Lower leg skin (tissue), 3 donors: ENCODE measurements at regions not wholly inside any gene's neighbourhood (a gene's known extent, or its start where the extent isn't known, plus 50 kb on each side); places are given as distances from the start of the nearest gene placed in this dataset.

Experiments
- POLR2A ChIP-seq, 2 donors: fragments of 450-650 bp; IDR thresholded peaks; one replicate each; pipeline ENCODE4 v1.6.1; 2016 to 2017; ENCODE audit warnings: antibody characterized with exemption in 2 of 2, mild to moderate bottlenecking in 1 of 2, moderate library complexity in 1 of 2
- TF ChIP-seq, protein P1 (sequence below), 3 donors: fragments of 450-650 bp; IDR thresholded peaks; one replicate each; pipeline ENCODE4 v1.5.1; 2016; ENCODE audit warnings: antibody characterized with exemption in 3 of 3, mild to moderate bottlenecking in 3 of 3, moderate library complexity in 2 of 3

GRCh38 chr7:119886007-119886406 is 387.0 kb upstream of the KCND2 start:
- TF ChIP-seq, protein P1, sequence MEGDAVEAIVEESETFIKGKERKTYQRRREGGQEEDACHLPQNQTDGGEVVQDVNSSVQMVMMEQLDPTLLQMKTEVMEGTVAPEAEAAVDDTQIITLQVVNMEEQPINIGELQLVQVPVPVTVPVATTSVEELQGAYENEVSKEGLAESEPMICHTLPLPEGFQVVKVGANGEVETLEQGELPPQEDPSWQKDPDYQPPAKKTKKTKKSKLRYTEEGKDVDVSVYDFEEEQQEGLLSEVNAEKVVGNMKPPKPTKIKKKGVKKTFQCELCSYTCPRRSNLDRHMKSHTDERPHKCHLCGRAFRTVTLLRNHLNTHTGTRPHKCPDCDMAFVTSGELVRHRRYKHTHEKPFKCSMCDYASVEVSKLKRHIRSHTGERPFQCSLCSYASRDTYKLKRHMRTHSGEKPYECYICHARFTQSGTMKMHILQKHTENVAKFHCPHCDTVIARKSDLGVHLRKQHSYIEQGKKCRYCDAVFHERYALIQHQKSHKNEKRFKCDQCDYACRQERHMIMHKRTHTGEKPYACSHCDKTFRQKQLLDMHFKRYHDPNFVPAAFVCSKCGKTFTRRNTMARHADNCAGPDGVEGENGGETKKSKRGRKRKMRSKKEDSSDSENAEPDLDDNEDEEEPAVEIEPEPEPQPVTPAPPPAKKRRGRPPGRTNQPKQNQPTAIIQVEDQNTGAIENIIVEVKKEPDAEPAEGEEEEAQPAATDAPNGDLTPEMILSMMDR (IDR thresholded peaks at IDR 0.05) = no peak
- TF ChIP-seq POLR2A (IDR thresholded peaks at IDR 0.05) = no peak
